Tibial nerve (tissue), 4 donors: ENCODE measurements at regions not wholly inside any gene's neighbourhood (a gene's known extent, or its start where the extent isn't known, plus 50 kb on each side); places are given as distances from the start of the nearest gene placed in this dataset.

Experiments used
- EP300 ChIP-seq, 2 donors: sonication (generic); formaldehyde crosslinking; IDR thresholded peaks; one replicate each; pipeline ENCODE4 v1.6.1; 2017; ENCODE audit warnings: antibody characterized with exemption in 2 of 2, mild to moderate bottlenecking in 1 of 2
- TF ChIP-seq, protein P1 (sequence below), 5 experiments: fragments of 200-600 bp in 3 of 5; fragments of 450-650 bp in 2 of 5; sonication (generic) in 3 of 5; IDR thresholded peaks; one replicate each; pipeline ENCODE4 v1.5.1; 2016 to 2019; ENCODE audit warnings: antibody characterized with exemption in 5 of 5, mild to moderate bottlenecking in 3 of 5, moderate library complexity in 2 of 5

DNA sequence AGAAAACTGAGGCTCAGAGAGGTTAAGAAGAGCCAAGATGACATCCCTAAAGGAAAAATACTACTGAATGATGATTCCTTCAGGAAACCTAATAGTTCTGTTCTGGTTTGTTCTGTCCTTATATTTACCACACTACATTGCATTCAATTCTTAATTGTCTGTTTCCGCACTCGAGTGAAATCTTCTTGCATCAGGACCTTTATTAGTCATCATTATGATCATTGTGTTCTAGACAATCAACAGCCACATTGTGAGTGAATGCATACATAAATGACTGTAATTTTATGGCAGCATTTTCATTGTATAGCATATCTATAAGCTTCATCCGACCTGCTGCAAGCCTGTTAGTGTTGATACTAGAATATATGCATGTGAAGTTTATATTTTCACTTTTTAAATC is 156.7 kb upstream of the FAM241A start:
- TF ChIP-seq, protein P1, sequence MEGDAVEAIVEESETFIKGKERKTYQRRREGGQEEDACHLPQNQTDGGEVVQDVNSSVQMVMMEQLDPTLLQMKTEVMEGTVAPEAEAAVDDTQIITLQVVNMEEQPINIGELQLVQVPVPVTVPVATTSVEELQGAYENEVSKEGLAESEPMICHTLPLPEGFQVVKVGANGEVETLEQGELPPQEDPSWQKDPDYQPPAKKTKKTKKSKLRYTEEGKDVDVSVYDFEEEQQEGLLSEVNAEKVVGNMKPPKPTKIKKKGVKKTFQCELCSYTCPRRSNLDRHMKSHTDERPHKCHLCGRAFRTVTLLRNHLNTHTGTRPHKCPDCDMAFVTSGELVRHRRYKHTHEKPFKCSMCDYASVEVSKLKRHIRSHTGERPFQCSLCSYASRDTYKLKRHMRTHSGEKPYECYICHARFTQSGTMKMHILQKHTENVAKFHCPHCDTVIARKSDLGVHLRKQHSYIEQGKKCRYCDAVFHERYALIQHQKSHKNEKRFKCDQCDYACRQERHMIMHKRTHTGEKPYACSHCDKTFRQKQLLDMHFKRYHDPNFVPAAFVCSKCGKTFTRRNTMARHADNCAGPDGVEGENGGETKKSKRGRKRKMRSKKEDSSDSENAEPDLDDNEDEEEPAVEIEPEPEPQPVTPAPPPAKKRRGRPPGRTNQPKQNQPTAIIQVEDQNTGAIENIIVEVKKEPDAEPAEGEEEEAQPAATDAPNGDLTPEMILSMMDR (IDR thresholded peaks at IDR 0.05), result no peak
- no peak for TF ChIP-seq EP300 (IDR thresholded peaks at IDR 0.05)
